HUES64 (cell line): ENCODE measurements at regions not wholly inside any gene's neighbourhood (a gene's known extent, or its start where the extent isn't known, plus 50 kb on each side); places are given as distances from the start of the nearest gene placed in this dataset.
"Not testable (repeated sequence)": the region's sequence is repeated elsewhere in the genome, so short reads cannot be mapped to it uniquely, and the experiment has no call there.

ENCODE experiments used
- H3K27ac ChIP-seq: 2 replicates; pipeline ENCODE4 v1.7.0; 2013; ENCODE audit warnings: low read depth, low read length, inconsistent platforms
- H3K27me3 ChIP-seq: 2 replicates; pipeline ENCODE4 v1.6.1; 2013; ENCODE audit warnings: mild to moderate bottlenecking, low read length; ENCODE audit not compliant: insufficient read depth
- H3K36me3 ChIP-seq: 2 replicates; pipeline ENCODE4 v1.6.1; 2013; ENCODE audit warnings: mild to moderate bottlenecking, low read length; ENCODE audit not compliant: insufficient read depth
- H3K4me1 ChIP-seq: 2 replicates; pipeline ENCODE4 v1.6.1; 2013; ENCODE audit warnings: mild to moderate bottlenecking, low read length, moderate library complexity; ENCODE audit not compliant: insufficient read depth
- H3K4me3 ChIP-seq: 2 replicates; pipeline ENCODE4 v1.5.1; 2013; ENCODE audit warnings: mild to moderate bottlenecking, low read length, moderate library complexity
- H3K9ac ChIP-seq: 2 replicates; pipeline ENCODE4 v1.6.1; 2013; ENCODE audit warnings: mild to moderate bottlenecking, low read depth, low read length
- H3K9me3 ChIP-seq: 2 replicates; pipeline ENCODE4 v1.6.1; 2013; ENCODE audit warnings: low read depth, low read length; ENCODE audit not compliant: insufficient read depth
- WGBS: fragments of 150-250, 120-280 bp; methylation state at CpG from one replicate; pipeline ENCODE4 v1.1.7; 2013; ENCODE audit warnings: missing lambda C conversion rate; 5-methylcytosine and 5-hydroxymethylcytosine counted together

GRCh38 chr7:38331853-38332595 lies 58.6 kb upstream of the TARP start:
- Histone ChIP-seq H3K4me1 (peaks cover 19% of the 10 kb centered on the region), H3K27ac (peak overlapping the region; percentile 28)
- H3K9ac ChIP-seq, H3K9me3 ChIP-seq, H3K36me3 ChIP-seq, H3K27me3 ChIP-seq, H3K4me3 ChIP-seq: not testable (repeated sequence)
- WGBS, result 83% methylated on average over 5 of the region's 5 CpGs

GRCh38 chr7:38330861-38331621 lies 57.6 kb upstream of the TARP start:
- Histone ChIP-seq H3K4me1 (peaks cover 24% of the 10 kb centered on the region), H3K27me3 (no peaks in the 10 kb centered on the region), H3K9ac (peak overlapping the region; percentile 52; the same call in 1 of the 2 replicates), H3K4me3 (peak overlapping the region; percentile 26), H3K36me3 (no peaks in the 10 kb centered on the region), H3K9me3 (no peaks in the 10 kb centered on the region), H3K27ac (peak overlapping the region; percentile 34; the same call in 1 of the 2 replicates)
- WGBS, result 74% methylated on average over 7 of the region's 7 CpGs

GRCh38 chr7:38330039-38330438 lies 56.6 kb upstream of the TARP start:
- H3K36me3 ChIP-seq, result no peaks in the 10 kb centered on the region
- H3K4me3 ChIP-seq, result no peak overlapping the region
- peaks cover 24% of the 10 kb centered on the region for H3K4me1 ChIP-seq
- whole genome bisulfite sequencing, result 94% methylated on average over 2 of the region's 2 CpGs
- H3K27ac ChIP-seq, result no peak overlapping the region
- H3K27me3 ChIP-seq, result no peaks in the 10 kb centered on the region
- no peak overlapping the region for H3K9ac ChIP-seq
- no peaks in the 10 kb centered on the region for H3K9me3 ChIP-seq

GRCh38 chr7:38329340-38329739 lies 55.9 kb upstream of the TARP start:
- Histone ChIP-seq H3K27ac (no peak overlapping the region), H3K9ac (no peak overlapping the region), H3K4me1 (peaks cover 24% of the 10 kb centered on the region), H3K27me3 (no peaks in the 10 kb centered on the region), H3K4me3 (no peak overlapping the region), H3K9me3 (no peaks in the 10 kb centered on the region), H3K36me3 (no peaks in the 10 kb centered on the region)
- 81% methylated on average over 4 of the region's 5 CpGs for WGBS

- H3K4me3 ChIP-seq, result no peak overlapping the region
- no peaks in the 10 kb centered on the region for H3K36me3 ChIP-seq
- H3K9me3 ChIP-seq, result no peaks in the 10 kb centered on the region
- H3K27ac ChIP-seq, result no peak overlapping the region
- H3K9ac ChIP-seq, result no peak overlapping the region
- peaks cover 24% of the 10 kb centered on the region for H3K4me1 ChIP-seq
- 83% methylated on average over 3 of the region's 3 CpGs for WGBS
- H3K27me3 ChIP-seq, result no peaks in the 10 kb centered on the region
Measured at GRCh38 chr7:38328814-38329213, 55.4 kb upstream of the TARP start.

- Histone ChIP-seq H3K27ac (no peak overlapping the region), H3K36me3 (no peaks in the 10 kb centered on the region), H3K4me1 (peaks cover 24% of the 10 kb centered on the region), H3K4me3 (no peak overlapping the region), H3K27me3 (no peaks in the 10 kb centered on the region), H3K9me3 (no peaks in the 10 kb centered on the region), H3K9ac (no peak overlapping the region)
- WGBS, result 91% methylated on average over 3 of the region's 3 CpGs
Measured at GRCh38 chr7:38327637-38328036, 54.2 kb upstream of the TARP start.
